Endothelial cell of umbilical vein (primary cell): ENCODE measurements at regions not wholly inside any gene's neighbourhood (a gene's known extent, or its start where the extent isn't known, plus 50 kb on each side); places are given as distances from the start of the nearest gene placed in this dataset.

Experiments used
- BruUV-seq: library from RNA; stranded (reverse); fragments of 400-500 nt; replicated peaks from 2 replicates; lab custom pipeline; 2021; lab: Mats Ljungman, UMichigan
- CTCF ChIA-PET: fragments of 300-600, 350-600 bp; sonication (Branson Sonifier 250); formaldehyde crosslinking; loops from one replicate; lab custom pipeline; 2021; ENCODE audit warnings: antibody characterized with exemption, inconsistent platforms; lab: Charles Lee
- POLR2A ChIA-PET: fragments of 300-600, 350-600 bp; sonication (Branson Sonifier 250); formaldehyde crosslinking; loops from one replicate; lab custom pipeline; 2021; ENCODE audit warnings: antibody characterized with exemption, inconsistent platforms; lab: Charles Lee
- DNase-seq: peaks from one replicate; pipeline ENCODE4 v3.0.0-alpha.2; 2011; ENCODE audit warnings: low read depth, low spot score
- FAIRE-seq: peaks from 2 replicates; lab custom pipeline; 2011; peaks lifted over from hg19 to GRCh38; lab: Jason Lieb, UNC
- H2AFZ ChIP-seq: 2 replicates; pipeline ENCODE4 v1.6.0; 2012; ENCODE audit warnings: low read depth, low read length, control low read depth, inconsistent platforms
- H3K27ac ChIP-seq: 2 replicates; pipeline ENCODE4 v1.5.1; 2011; ENCODE audit warnings: low read depth, mild to moderate bottlenecking, control low read depth, low read length, moderate library complexity; ENCODE audit not compliant: insufficient read depth
- H3K27me3 ChIP-seq, 2 experiments: 2 replicates each; pipeline versions ENCODE4 v1.6.0 to v1.6.1; 2011; ENCODE audit warnings: low read length in 2 of 2, mixed read lengths in 1 of 2; ENCODE audit not compliant: control insufficient read depth in 2 of 2, insufficient read depth in 2 of 2
- H3K36me3 ChIP-seq, 2 experiments: 2 replicates in 1 of 2; 3 replicates in 1 of 2; pipeline ENCODE4 v1.5.1; 2011; ENCODE audit warnings: low read length in 2 of 2, mild to moderate bottlenecking in 1 of 2, moderate library complexity in 1 of 2; ENCODE audit not compliant: control insufficient read depth in 2 of 2, insufficient read depth in 2 of 2; ENCODE audit errors: extremely low read depth in 1 of 2
- H3K4me1 ChIP-seq: 3 replicates; pipeline ENCODE4 v1.5.1; 2011; ENCODE audit warnings: mild to moderate bottlenecking, low read length; ENCODE audit not compliant: control insufficient read depth, insufficient read depth; ENCODE audit errors: extremely low read depth
- H3K4me2 ChIP-seq: 2 replicates; pipeline ENCODE4 v1.6.1; 2011; ENCODE audit warnings: low read length, control low read depth, mixed read lengths; ENCODE audit not compliant: insufficient read depth
- H3K4me3 ChIP-seq, 3 experiments: fragments of 200-600 bp in 1 of 3; sonication (generic), shearing (Covaris generic) in 1 of 3; replicated peaks in 1 of 3; 2 replicates each; pipeline ENCODE4 v1.5.1; 2011 to 2016; ENCODE audit warnings: control low read depth in 3 of 3, low read length in 3 of 3, mild to moderate bottlenecking in 2 of 3, inconsistent platforms in 1 of 3, low read depth in 1 of 3, moderate library complexity in 1 of 3; ENCODE audit not compliant: insufficient read depth in 1 of 3
- H3K79me2 ChIP-seq: 2 replicates; pipeline ENCODE4 v1.6.0; 2012; ENCODE audit warnings: low read length, inconsistent platforms; ENCODE audit not compliant: control insufficient read depth, insufficient read depth
- H3K9ac ChIP-seq: replicated peaks from 2 replicates; pipeline ENCODE3; 2011; ENCODE audit warnings: low read length, control low read depth; ENCODE audit not compliant: insufficient read depth; ENCODE audit errors: extremely low read depth
- H3K9me1 ChIP-seq: replicated peaks from 3 replicates; pipeline ENCODE4 v1.6.0; 2011; ENCODE audit warnings: mild to moderate bottlenecking, low read length; ENCODE audit not compliant: control insufficient read depth, insufficient read depth; ENCODE audit errors: extremely low read depth
- H3K9me3 ChIP-seq: replicated peaks from 2 replicates; pipeline ENCODE4 v1.5.1; 2012; ENCODE audit warnings: low read length, inconsistent platforms; ENCODE audit not compliant: control insufficient read depth, insufficient read depth
- H4K20me1 ChIP-seq: replicated peaks from 2 replicates; pipeline ENCODE3; 2011; ENCODE audit warnings: mild to moderate bottlenecking, low read length; ENCODE audit not compliant: control insufficient read depth, insufficient read depth; ENCODE audit errors: extremely low read depth
- EZH2 ChIP-seq: IDR thresholded peaks from 2 replicates; pipeline ENCODE4 v1.6.1; 2012; ENCODE audit warnings: borderline replicate concordance, low read depth, mild to moderate bottlenecking, moderate library complexity, low read length, inconsistent platforms; ENCODE audit not compliant: severe bottlenecking
- FOS ChIP-seq: IDR thresholded peaks from 2 replicates; pipeline ENCODE4 v1.6.1; 2011; ENCODE audit warnings: mild to moderate bottlenecking, low read length, moderate library complexity, borderline replicate concordance; ENCODE audit not compliant: insufficient read depth
- GATA2 ChIP-seq: IDR thresholded peaks from 2 replicates; pipeline ENCODE4 v1.7.0; 2011; ENCODE audit warnings: low read depth, mild to moderate bottlenecking, moderate library complexity, mixed read lengths, low read length; ENCODE audit not compliant: insufficient read length, insufficient read depth
- JUN ChIP-seq: IDR thresholded peaks from 2 replicates; pipeline ENCODE4 v1.6.1; 2011; ENCODE audit warnings: borderline replicate concordance, low read depth; ENCODE audit not compliant: insufficient read length, insufficient read depth
- MYC ChIP-seq: IDR thresholded peaks from one replicate; pipeline ENCODE4 v1.6.1; 2011; ENCODE audit warnings: mild to moderate bottlenecking, low read depth, low read length
- POLR2A ChIP-seq: IDR thresholded peaks from 2 replicates; pipeline ENCODE4 v1.6.1; 2012; ENCODE audit warnings: low read depth, mild to moderate bottlenecking, control low read depth, low read length
- POLR2AphosphoS5 ChIP-seq: IDR thresholded peaks from 2 replicates; pipeline ENCODE4 v1.6.1; 2012; ENCODE audit warnings: low read depth, mild to moderate bottlenecking, control low read depth, low read length, moderate library complexity; ENCODE audit not compliant: insufficient read depth
- dilution Hi-C: fragments of 300-500 bp; cut with MboI; formaldehyde crosslinking; loops from one replicate; pipeline ENCODE4 v1.15.0; 2019; ENCODE audit warnings: low sequenced_read_pairs; ENCODE audit not compliant: extremely low pct_ligation_motif_present
- intact Hi-C: fragments of 100-400 bp; cut with micrococcal nuclease; formaldehyde crosslinking; loops from one replicate; pipeline ENCODE4 v1.10.0; 2022
- TF ChIP-seq, protein P1 (sequence below), 2 donors: IDR thresholded peaks; 1 replicate in 1 of 2; 2 replicates in 1 of 2; pipeline ENCODE4 v1.5.1; 2011; ENCODE audit warnings: low read length in 2 of 2, mild to moderate bottlenecking in 2 of 2, moderate library complexity in 2 of 2, control low read depth in 1 of 2, inconsistent platforms in 1 of 2, low read depth in 1 of 2; ENCODE audit not compliant: insufficient read depth in 1 of 2; ENCODE audit errors: extremely low read depth in 1 of 2
- TF ChIP-seq, protein P2 (sequence below): IDR thresholded peaks from 2 replicates; pipeline ENCODE4 v1.6.1; 2011; ENCODE audit not compliant: insufficient read depth, insufficient read length

DNA sequence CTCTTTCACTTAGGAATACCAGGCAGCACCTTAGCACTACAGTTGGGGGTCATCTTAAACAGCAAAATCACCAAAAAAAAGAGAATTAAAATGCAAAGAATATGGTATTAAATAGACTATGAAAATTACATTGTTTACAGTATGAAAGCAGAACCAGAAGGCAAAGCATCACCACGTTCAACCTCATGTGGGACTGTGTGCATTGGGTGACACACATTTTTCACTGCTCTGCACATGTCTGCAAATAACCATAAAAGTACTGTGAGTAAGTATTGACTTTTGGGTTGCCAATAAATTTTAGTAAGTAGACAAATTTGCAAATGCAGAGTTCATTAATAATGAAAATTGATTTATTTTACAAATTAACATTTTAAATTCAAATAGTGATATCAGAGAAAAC is 232.1 kb upstream of the ZWINT start:
- ChIA-PET POLR2A (no interaction called here), CTCF (no interaction called here)
- no peak for DNase-seq
- Histone ChIP-seq H3K9me3 (no peaks in the 10 kb centered on the region), H4K20me1 (no peaks in the 10 kb centered on the region), H3K36me3 (no peaks in the 10 kb centered on the region), H3K27ac (no peak overlapping the region), H3K4me1 (no peaks in the 10 kb centered on the region), H3K9ac (no peak overlapping the region), H3K9me1 (no peaks in the 10 kb centered on the region), H3K79me2 (no peaks in the 10 kb centered on the region), H3K27me3 (no peaks in the 10 kb centered on the region), H3K4me2 (no peak overlapping the region), H3K4me3 (no peak overlapping the region), H2AFZ (no peak overlapping the region)
- BruUV-seq, result no TSS peak
- intact Hi-C loops, result no loop called here
- FAIRE-seq, result no peak
- dilution Hi-C loops, result no loop called here
- TF ChIP-seq POLR2AphosphoS5 (no peak), GATA2 (no peak), JUN (no peak), MYC (no peak), FOS (no peak), EZH2 (no peak), POLR2A (no peak)
- TF ChIP-seq, protein P1, sequence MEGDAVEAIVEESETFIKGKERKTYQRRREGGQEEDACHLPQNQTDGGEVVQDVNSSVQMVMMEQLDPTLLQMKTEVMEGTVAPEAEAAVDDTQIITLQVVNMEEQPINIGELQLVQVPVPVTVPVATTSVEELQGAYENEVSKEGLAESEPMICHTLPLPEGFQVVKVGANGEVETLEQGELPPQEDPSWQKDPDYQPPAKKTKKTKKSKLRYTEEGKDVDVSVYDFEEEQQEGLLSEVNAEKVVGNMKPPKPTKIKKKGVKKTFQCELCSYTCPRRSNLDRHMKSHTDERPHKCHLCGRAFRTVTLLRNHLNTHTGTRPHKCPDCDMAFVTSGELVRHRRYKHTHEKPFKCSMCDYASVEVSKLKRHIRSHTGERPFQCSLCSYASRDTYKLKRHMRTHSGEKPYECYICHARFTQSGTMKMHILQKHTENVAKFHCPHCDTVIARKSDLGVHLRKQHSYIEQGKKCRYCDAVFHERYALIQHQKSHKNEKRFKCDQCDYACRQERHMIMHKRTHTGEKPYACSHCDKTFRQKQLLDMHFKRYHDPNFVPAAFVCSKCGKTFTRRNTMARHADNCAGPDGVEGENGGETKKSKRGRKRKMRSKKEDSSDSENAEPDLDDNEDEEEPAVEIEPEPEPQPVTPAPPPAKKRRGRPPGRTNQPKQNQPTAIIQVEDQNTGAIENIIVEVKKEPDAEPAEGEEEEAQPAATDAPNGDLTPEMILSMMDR (IDR thresholded peaks at IDR 0.05; ENCODE audit: extremely low read depth in 1 of 2, insufficient read depth in 1 of 2, low read depth in 1 of 2, low read length in 2 of 2), result no peak
- TF ChIP-seq, protein P2, sequence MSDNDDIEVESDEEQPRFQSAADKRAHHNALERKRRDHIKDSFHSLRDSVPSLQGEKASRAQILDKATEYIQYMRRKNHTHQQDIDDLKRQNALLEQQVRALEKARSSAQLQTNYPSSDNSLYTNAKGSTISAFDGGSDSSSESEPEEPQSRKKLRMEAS, result no peak
